ENCODE measurements at regions not wholly inside any gene's neighbourhood (a gene's known extent, or its start where the extent isn't known, plus 50 kb on each side); places are given as distances from the start of the nearest gene placed in this dataset.
A peak's percentile ranks its signal among the peaks of the same experiment; 100 is the strongest.

DNA sequence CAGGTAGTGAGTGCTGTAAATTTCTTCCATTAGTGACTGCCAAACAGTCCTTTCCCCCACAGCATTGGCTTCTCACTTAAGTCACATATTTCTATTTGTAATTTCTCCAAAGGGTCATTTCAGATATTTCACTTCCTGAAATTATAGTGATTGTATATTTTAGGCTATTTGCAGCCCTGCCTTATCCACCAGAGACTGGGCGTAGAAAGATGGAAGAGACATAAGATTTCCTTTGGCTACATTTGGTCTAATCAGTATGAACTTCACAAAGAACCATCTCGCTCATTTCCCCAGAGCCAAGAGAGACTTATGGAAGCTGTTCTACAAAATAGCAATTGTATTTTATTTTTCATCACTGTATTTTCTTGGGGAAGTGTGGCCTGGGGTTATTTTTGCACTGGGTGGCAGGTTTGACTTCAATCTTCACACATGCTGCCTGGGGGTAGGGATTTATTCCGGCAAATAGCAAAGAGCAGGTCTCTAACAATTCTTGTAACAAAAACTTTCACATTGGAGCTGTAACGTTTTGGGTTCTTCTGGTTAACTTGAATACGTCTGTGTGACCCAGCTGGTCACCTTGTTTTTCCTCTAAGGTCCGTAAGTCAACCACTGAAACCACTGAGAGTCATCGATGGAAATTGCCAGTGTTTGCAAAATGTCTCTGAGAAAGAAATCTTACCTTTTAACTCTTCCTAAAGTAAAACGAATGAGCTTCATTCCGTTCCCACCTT lies 170.6 kb upstream of the SERPINE2 start:
- TF ChIP-seq, protein P1, sequence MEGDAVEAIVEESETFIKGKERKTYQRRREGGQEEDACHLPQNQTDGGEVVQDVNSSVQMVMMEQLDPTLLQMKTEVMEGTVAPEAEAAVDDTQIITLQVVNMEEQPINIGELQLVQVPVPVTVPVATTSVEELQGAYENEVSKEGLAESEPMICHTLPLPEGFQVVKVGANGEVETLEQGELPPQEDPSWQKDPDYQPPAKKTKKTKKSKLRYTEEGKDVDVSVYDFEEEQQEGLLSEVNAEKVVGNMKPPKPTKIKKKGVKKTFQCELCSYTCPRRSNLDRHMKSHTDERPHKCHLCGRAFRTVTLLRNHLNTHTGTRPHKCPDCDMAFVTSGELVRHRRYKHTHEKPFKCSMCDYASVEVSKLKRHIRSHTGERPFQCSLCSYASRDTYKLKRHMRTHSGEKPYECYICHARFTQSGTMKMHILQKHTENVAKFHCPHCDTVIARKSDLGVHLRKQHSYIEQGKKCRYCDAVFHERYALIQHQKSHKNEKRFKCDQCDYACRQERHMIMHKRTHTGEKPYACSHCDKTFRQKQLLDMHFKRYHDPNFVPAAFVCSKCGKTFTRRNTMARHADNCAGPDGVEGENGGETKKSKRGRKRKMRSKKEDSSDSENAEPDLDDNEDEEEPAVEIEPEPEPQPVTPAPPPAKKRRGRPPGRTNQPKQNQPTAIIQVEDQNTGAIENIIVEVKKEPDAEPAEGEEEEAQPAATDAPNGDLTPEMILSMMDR (IDR thresholded peaks at IDR 0.05; ENCODE audit: insufficient read depth, low read length): no peak
- DNase-seq (ENCODE audit: low read depth): no peak
- no peak overlapping the region for H3K4me3 ChIP-seq (ENCODE audit: low read depth, low read length)

DNA sequence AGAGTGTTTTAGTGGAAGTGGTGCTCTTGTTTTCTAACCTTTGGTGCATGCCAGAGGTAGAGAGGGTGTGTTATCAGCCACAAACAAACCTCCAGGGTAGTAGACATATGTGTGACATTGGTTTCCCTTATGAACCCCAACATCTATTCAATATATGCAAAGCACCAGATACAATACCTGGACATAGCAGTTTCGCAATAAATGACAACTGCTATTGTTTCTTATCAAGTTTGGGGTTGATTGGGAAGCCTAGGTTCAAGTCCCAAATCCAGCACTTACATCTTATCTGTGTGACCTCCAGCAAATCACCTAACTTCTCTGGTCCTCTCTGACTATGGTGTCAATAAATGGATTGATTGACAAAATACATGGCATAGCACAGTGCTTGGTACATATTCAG lies 169.4 kb upstream of the SERPINE2 start:
- H3K4me3 ChIP-seq (ENCODE audit: low read depth, low read length): no peak overlapping the region
- TF ChIP-seq, protein P1 (IDR thresholded peaks at IDR 0.05; ENCODE audit: insufficient read depth, low read length): no peak

DNA sequence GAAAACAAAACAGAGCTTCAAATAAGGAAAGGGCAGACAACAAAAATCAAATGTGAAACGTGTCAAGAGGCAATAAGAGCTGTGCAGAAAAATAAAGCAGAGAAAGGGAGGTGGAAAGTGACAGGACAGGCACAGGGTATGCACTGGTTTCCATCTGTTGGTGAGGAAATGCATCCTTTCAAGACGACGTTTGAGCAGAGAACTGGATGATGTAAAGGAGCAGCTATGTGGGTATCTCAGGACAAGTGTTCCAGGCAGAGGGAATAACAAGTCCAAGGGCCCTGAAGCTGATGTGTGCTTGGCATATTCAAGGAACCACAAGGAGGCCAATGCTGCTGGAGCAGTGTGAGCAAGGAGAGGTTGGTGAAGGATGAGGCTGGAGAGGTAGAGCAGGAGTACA lies 168.9 kb upstream of the SERPINE2 start:
- TF ChIP-seq, protein P1 (IDR thresholded peaks at IDR 0.05; ENCODE audit: insufficient read depth, low read length): no peak
- H3K4me3 ChIP-seq (ENCODE audit: low read depth, low read length): no peak overlapping the region
- peak; percentile 30 for DNase-seq (ENCODE audit: low read depth)

More for the DNA sequence above, 169.4 kb upstream of the SERPINE2 start:
- DNase-seq (ENCODE audit: low read depth): no peak

DNA sequence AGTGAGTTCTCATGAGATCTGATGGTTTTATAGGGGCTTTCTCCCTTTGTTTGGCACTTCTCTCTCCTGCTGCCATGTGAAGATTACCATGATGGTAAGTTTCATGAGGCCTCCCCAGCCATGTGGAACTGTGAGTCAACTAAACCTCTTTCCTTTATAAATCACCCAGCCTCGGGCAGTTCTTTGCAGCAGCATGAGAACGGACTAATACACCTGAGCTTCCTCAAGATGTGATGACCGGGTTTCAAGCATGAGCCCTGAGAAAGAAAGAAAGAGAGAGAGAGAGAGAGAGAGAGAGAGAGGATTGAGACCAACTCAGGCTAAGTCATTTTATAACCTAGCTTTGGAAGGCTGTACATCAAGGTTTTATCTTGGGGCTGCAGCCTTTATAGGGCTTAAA lies 167.7 kb upstream of the SERPINE2 start:
- no peak for DNase-seq (ENCODE audit: low read depth)
- TF ChIP-seq, protein P1 (IDR thresholded peaks at IDR 0.05; ENCODE audit: insufficient read depth, low read length): no peak
- no peak overlapping the region for H3K4me3 ChIP-seq (ENCODE audit: low read depth, low read length)

DNA sequence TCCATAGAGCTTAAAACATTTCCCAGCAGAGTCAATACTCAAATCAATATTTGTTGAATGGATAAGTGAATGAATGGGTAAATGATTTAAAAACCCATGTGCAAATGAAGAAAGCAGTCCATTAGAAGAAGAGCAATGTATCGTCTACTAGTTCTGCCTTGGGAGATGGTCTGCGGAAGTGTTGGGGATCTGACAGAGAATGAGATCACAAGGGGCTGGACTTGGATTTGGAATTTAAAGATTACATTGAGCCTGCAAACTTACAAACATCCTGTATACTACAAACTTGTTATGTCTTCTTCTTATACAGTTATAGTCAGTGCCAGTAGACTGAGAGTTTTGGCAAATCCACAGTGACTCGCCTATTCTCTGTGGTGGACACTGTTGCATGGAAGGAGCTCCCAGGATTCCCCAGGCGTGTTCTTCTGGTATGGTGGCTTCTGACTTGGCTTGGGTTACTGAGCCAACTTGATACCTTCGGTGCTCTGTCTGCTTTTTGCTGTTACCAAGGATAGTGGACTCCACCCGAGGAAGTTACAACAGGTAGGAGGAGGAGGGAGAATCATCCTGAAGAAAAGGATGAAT lies 163.3 kb upstream of the SERPINE2 start:
- no peak overlapping the region for H3K4me3 ChIP-seq (ENCODE audit: low read depth, low read length)
- no peak for DNase-seq (ENCODE audit: low read depth)
- TF ChIP-seq, protein P1 (IDR thresholded peaks at IDR 0.05; ENCODE audit: insufficient read depth, low read length): no peak

DNA sequence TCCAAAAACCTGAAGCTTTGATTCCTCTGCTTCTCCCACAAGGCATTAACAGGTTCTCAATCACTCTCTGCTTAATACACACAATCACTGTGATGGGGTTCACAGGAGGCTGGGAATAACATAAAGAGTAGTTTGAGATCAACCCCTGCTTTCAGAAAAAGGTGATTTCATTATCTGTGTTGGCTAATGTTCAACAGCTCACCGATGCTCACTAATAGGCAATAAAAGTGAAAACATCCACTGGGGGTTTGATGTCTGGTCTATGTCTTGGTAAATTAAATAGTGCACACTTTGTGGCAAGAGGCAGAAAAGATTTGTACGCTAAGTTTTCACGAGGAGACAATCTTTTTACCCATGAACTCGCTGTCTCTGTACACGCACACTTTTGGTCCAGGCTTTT lies 159.3 kb upstream of the SERPINE2 start:
- no peak overlapping the region for H3K4me3 ChIP-seq (ENCODE audit: low read depth, low read length)
- DNase-seq (ENCODE audit: low read depth): no peak
- TF ChIP-seq, protein P1 (IDR thresholded peaks at IDR 0.05; ENCODE audit: insufficient read depth, low read length): no peak
